ENCODE measurements at regions not wholly inside any gene's neighbourhood (a gene's known extent, or its start where the extent isn't known, plus 50 kb on each side); places are given as distances from the start of the nearest gene placed in this dataset.

- no peak for TF ChIP-seq EZH2phosphoT487 (IDR thresholded peaks at IDR 0.05; ENCODE audit: low read depth, severe bottlenecking, unreplicated experiment)
- TF ChIP-seq CTCF (IDR thresholded peaks at IDR 0.05; ENCODE audit: poor library complexity), result no peak
- no peak for TF ChIP-seq EZH2 (IDR thresholded peaks at IDR 0.05; ENCODE audit: borderline replicate concordance)
Measured at GRCh38 chr10:31624611-31625010, 304.0 kb downstream of the ARHGAP12 start.

Measured in hepatocyte (in vitro differentiated cells).